K562 (cell line): ENCODE measurements at regions not wholly inside any gene's neighbourhood (a gene's known extent, or its start where the extent isn't known, plus 50 kb on each side); places are given as distances from the start of the nearest gene placed in this dataset.
"Not testable (repeated sequence)": the region's sequence is repeated elsewhere in the genome, so short reads cannot be mapped to it uniquely, and the experiment has no call there.

Experiments used
- ATAC-seq: fragments of 200-7000 bp; cut with Tn5 transposase; 3 replicates; pipeline ENCODE4 v1.9.1; 2020; ENCODE audit warnings: moderate library complexity
- BruUV-seq: library from RNA; stranded (reverse); fragments of 400-500 nt; replicated peaks from 2 replicates; lab custom pipeline; 2021; lab: Mats Ljungman, UMichigan
- CTCF ChIA-PET: fragments of 300-600 bp; formaldehyde crosslinking; extraction: SDS; loops from one replicate; lab custom pipeline; 2021; ENCODE audit warnings: low intra/inter-chr PET ratio; lab: Yijun Ruan, JAX
- POLR2A ChIA-PET: fragments of 300-600, 350-650 bp; sonication (Branson Sonifier 250); formaldehyde crosslinking; extraction: SDS; loops from one replicate; lab custom pipeline; 2021; ENCODE audit warnings: antibody characterized with exemption, inconsistent platforms; lab: Yijun Ruan, JAX
- DNase-seq, 4 experiments: peaks; one replicate each; pipeline versions ENCODE4 v3.0.0 to v3.0.0-alpha.2; 2011 to 2018; ENCODE audit warnings: low spot score in 3 of 4, mixed read lengths in 3 of 4; ENCODE audit errors: extremely low read depth in 1 of 4
- FAIRE-seq: peaks from 2 replicates; lab custom pipeline; 2011; peaks lifted over from hg19 to GRCh38; lab: Jason Lieb, UNC
- H2AFZ ChIP-seq: 2 replicates; pipeline ENCODE4 v1.6.0; 2011; ENCODE audit warnings: low read depth, low read length, control low read depth, inconsistent platforms
- H3K27ac ChIP-seq: fragments of 200-600 bp; 3 replicates; pipeline ENCODE4 v1.8.0; 2011; ENCODE audit warnings: low read depth, mild to moderate bottlenecking, control low read depth, inconsistent platforms, low read length, moderate library complexity, mixed read lengths; ENCODE audit errors: extremely low read depth
- H3K27me3 ChIP-seq, 2 experiments: fragments of 300-600 bp in 1 of 2; 2 replicates in 1 of 2; 3 replicates in 1 of 2; pipeline versions ENCODE4 v1.6.0 to v1.8.0; 2011; ENCODE audit warnings: inconsistent platforms in 2 of 2, low read length in 2 of 2, mild to moderate bottlenecking in 1 of 2, mixed read lengths in 1 of 2, moderate library complexity in 1 of 2; ENCODE audit not compliant: control insufficient read depth in 2 of 2, insufficient read depth in 2 of 2
- H3K36me3 ChIP-seq: fragments of 300-600 bp; 3 replicates; pipeline ENCODE4 v1.8.0; 2011; ENCODE audit warnings: mild to moderate bottlenecking, low read length, inconsistent platforms; ENCODE audit not compliant: control insufficient read depth, insufficient read depth
- H3K4me1 ChIP-seq, 2 experiments: fragments of 200-600 bp in 1 of 2; replicated peaks in 1 of 2; 2 replicates in 1 of 2; 3 replicates in 1 of 2; pipeline versions ENCODE4 v1.5.1 to v1.8.0; 2011; ENCODE audit warnings: inconsistent platforms in 2 of 2, low read length in 2 of 2, mild to moderate bottlenecking in 1 of 2, mixed read lengths in 1 of 2, moderate library complexity in 1 of 2; ENCODE audit not compliant: control insufficient read depth in 2 of 2, insufficient read depth in 2 of 2
- H3K4me2 ChIP-seq: 2 replicates; pipeline ENCODE4 v1.6.1; 2011; ENCODE audit warnings: low read length, control low read depth, inconsistent platforms, mixed read lengths; ENCODE audit not compliant: insufficient read depth
- H3K4me3 ChIP-seq: fragments of 200-600 bp; sonication (generic), shearing (Covaris generic); 2 replicates; pipeline ENCODE4 v1.5.1; 2016; ENCODE audit warnings: control low read depth, inconsistent platforms
- H3K79me2 ChIP-seq: fragments of 200-600 bp; 3 replicates; pipeline ENCODE4 v1.8.0; 2011; ENCODE audit warnings: low read length, inconsistent platforms; ENCODE audit not compliant: control insufficient read depth, insufficient read depth
- H3K9ac ChIP-seq, 2 experiments: 2 replicates each; pipeline versions ENCODE4 v1.6.0 to v1.6.1; 2011; ENCODE audit warnings: low read depth in 2 of 2, low read length in 2 of 2, control low read depth in 1 of 2, inconsistent platforms in 1 of 2, mild to moderate bottlenecking in 1 of 2, mixed read lengths in 1 of 2; ENCODE audit not compliant: insufficient read depth in 1 of 2
- H3K9me1 ChIP-seq: one replicate; pipeline ENCODE4 v1.6.0; 2011; ENCODE audit warnings: inconsistent platforms, mild to moderate bottlenecking, low read length, moderate library complexity; ENCODE audit not compliant: control insufficient read depth, insufficient read depth
- H3K9me3 ChIP-seq: replicated peaks from 2 replicates; pipeline ENCODE4 v1.5.1; 2011; ENCODE audit warnings: low read depth, low read length, inconsistent platforms; ENCODE audit not compliant: control insufficient read depth, insufficient read depth
- H4K20me1 ChIP-seq: replicated peaks from 2 replicates; pipeline ENCODE4 v1.6.1; 2011; ENCODE audit warnings: low read length, inconsistent platforms, mixed read lengths; ENCODE audit not compliant: control insufficient read depth, insufficient read depth
- E2F3 ChIP-seq: fragments of 250-450 bp; sonication (Bioruptor Pico); IDR thresholded peaks from 2 replicates; pipeline ENCODE4 v1.4.0; 2020; ENCODE audit warnings: mild to moderate bottlenecking
- GTF2E2 ChIP-seq: fragments of 200-800 bp; sonication (Bioruptor generic); IDR thresholded peaks from 2 replicates; pipeline ENCODE4 v1.6.1; 2016; ENCODE audit warnings: missing genetic modification characterization, missing compliant biosample characterization
- HDAC6 ChIP-seq: IDR thresholded peaks from 2 replicates; pipeline ENCODE4 v1.6.1; 2012; ENCODE audit warnings: low read depth, mild to moderate bottlenecking, control low read depth, inconsistent platforms, low read length, moderate library complexity
- RAD21 ChIP-seq, 2 experiments: fragments of 250-450 bp in 1 of 2; fragments of 450-650 bp in 1 of 2; sonication (Bioruptor Pico) in 1 of 2; formaldehyde crosslinking in 1 of 2; IDR thresholded peaks in 1 of 2; conservative IDR thresholded peaks in 1 of 2; 2 replicates each; pipeline versions ENCODE4 v1.4.0 to v1.8.0; 2020 to 2022; ENCODE audit warnings: mild to moderate bottlenecking in 2 of 2, moderate library complexity in 1 of 2
- SREBF1 ChIP-seq: fragments of 150-350 bp; IDR thresholded peaks from 2 replicates; pipeline ENCODE4 v1.6.1; 2014; ENCODE audit warnings: antibody characterized with exemption, low read depth, low read length, borderline replicate concordance
- ZNF707 ChIP-seq: fragments of 250-450 bp; sonication (Bioruptor Pico); conservative IDR thresholded peaks from 2 replicates; pipeline ENCODE4 v1.8.0; 2022; ENCODE audit warnings: inconsistent platforms, mild to moderate bottlenecking, moderate library complexity
- WGBS: fragments of 100-300 bp; shearing (Covaris generic); methylation state at CpG from one replicate; pipeline ENCODE4 v1.1.6; 2016; ENCODE audit warnings: low coverage, mixed read lengths; ENCODE audit not compliant: insufficient coverage; ENCODE audit errors: missing lambda C conversion rate; 5-methylcytosine and 5-hydroxymethylcytosine counted together
- in situ Hi-C: fragments of 300-500 bp; cut with MboI; formaldehyde crosslinking; loops from 4 replicates; pipeline ENCODE4 v1.15.0; 2018; ENCODE audit warnings: inconsistent platforms, mixed read lengths
- intact Hi-C: fragments of 100-400 bp; cut with micrococcal nuclease; formaldehyde crosslinking; loops from 2 replicates; pipeline ENCODE4 v1.14.2; 2022
- TF ChIP-seq, protein P1 (sequence below), 2 experiments: fragments of 450-650 bp; formaldehyde crosslinking in 1 of 2; IDR thresholded peaks; 2 replicates each; pipeline versions ENCODE4 v1.4.0 to v1.6.1; 2014 to 2020; ENCODE audit warnings: mild to moderate bottlenecking in 2 of 2, borderline replicate concordance in 1 of 2, low read depth in 1 of 2

DNA sequence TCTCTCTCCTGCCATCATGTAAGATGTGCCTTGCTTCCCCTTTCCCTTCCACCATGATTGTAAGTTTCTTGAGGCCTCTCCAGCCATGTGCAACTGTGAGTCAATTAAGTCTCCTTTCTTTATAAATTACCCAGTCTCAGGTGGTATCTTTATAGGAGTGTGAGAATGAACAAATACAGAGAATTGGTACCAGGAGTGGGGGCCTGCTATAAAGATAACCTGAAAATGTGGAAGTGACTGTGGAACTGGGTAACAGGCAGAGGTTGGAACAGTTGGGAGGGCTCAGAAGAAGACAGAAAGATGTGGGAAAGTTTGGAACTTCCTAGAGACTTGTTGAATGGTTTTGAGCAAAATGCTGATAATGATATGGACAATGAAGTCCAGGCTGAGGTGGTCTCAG lies 50.8 kb upstream of the LTA4H start:
- TF ChIP-seq ZNF707 (CRISPR knock-in tag), result peak; percentile 92
- TF ChIP-seq, all 486 proteins: peak for 1; not testable (repeated sequence) for 485
- ATAC-seq, H3K36me3 ChIP-seq, BruUV-seq, H4K20me1 ChIP-seq, H3K27me3 ChIP-seq, H2AFZ ChIP-seq, FAIRE-seq, H3K4me3 ChIP-seq, H3K79me2 ChIP-seq, in situ Hi-C loops, POLR2A ChIA-PET, H3K4me1 ChIP-seq, H3K9ac ChIP-seq, H3K4me2 ChIP-seq, H3K27ac ChIP-seq, intact Hi-C loops, CTCF ChIA-PET, H3K9me1 ChIP-seq, DNase-seq, H3K9me3 ChIP-seq: not testable (repeated sequence)

DNA sequence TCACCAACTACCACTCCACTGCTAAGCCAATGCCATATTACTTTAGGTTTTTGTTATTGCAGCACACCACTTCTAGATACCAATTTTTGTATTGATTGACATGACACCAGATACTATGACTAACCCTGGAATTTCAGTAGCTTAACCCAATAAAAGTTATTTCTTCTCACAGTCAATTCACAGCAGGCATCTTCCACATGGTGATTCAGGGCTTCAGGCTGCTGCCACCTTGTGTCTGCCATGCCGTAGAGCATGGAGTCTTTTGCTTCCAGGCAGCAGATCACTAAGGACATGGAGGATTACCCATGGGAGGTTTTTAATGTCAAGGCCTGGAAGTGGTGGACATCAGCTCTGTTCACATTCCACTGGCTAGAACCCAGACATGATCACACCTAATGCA lies 56.4 kb upstream of the LTA4H start:
- 4% methylated on average over 1 of the region's 1 CpG for WGBS
- no peak for TF ChIP-seq E2F3
- TF ChIP-seq GTF2E2 (tag), result no peak
- TF ChIP-seq, protein P1, sequence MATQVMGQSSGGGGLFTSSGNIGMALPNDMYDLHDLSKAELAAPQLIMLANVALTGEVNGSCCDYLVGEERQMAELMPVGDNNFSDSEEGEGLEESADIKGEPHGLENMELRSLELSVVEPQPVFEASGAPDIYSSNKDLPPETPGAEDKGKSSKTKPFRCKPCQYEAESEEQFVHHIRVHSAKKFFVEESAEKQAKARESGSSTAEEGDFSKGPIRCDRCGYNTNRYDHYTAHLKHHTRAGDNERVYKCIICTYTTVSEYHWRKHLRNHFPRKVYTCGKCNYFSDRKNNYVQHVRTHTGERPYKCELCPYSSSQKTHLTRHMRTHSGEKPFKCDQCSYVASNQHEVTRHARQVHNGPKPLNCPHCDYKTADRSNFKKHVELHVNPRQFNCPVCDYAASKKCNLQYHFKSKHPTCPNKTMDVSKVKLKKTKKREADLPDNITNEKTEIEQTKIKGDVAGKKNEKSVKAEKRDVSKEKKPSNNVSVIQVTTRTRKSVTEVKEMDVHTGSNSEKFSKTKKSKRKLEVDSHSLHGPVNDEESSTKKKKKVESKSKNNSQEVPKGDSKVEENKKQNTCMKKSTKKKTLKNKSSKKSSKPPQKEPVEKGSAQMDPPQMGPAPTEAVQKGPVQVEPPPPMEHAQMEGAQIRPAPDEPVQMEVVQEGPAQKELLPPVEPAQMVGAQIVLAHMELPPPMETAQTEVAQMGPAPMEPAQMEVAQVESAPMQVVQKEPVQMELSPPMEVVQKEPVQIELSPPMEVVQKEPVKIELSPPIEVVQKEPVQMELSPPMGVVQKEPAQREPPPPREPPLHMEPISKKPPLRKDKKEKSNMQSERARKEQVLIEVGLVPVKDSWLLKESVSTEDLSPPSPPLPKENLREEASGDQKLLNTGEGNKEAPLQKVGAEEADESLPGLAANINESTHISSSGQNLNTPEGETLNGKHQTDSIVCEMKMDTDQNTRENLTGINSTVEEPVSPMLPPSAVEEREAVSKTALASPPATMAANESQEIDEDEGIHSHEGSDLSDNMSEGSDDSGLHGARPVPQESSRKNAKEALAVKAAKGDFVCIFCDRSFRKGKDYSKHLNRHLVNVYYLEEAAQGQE (IDR thresholded peaks at IDR 0.05; ENCODE audit: borderline replicate concordance), result 0 out of 2 replicates have a peak, but pooled peaks have one; percentile 8
- TF ChIP-seq, protein P1 (CRISPR knock-in tag; IDR thresholded peaks at IDR 0.05; ENCODE audit: low read depth), result no peak
- TF ChIP-seq HDAC6, result no peak
- TF ChIP-seq RAD21 (CRISPR knock-in tag; conservative IDR thresholded peaks at IDR 0.05 in 1 of 2, IDR thresholded peaks at IDR 0.05 in 1 of 2), result peak in 1 of 2 experiments; percentile 19; a peak in 1 of 4 replicates
- TF ChIP-seq SREBF1, result no peak

More for the DNA sequence above, 56.4 kb upstream of the LTA4H start:
- no TSS peak for BruUV-seq
- ChIA-PET POLR2A (no interaction called here), CTCF (no interaction called here)
- no peaks in the 10 kb centered on the region for H3K4me1 ChIP-seq
- no peaks in the 10 kb centered on the region for H3K36me3 ChIP-seq
- no peak for DNase-seq
- H3K9ac ChIP-seq, result no peak overlapping the region
- H3K79me2 ChIP-seq, result no peaks in the 10 kb centered on the region
- intact Hi-C loops (no loop called here), in situ Hi-C loops (no loop called here)
- peak; percentile 48; the same call in 1 of the 3 replicates for ATAC-seq
- H3K9me3 ChIP-seq, result no peaks in the 10 kb centered on the region
- H3K4me3 ChIP-seq, result no peak overlapping the region
- H3K27ac ChIP-seq, result no peak overlapping the region
- no peaks in the 10 kb centered on the region for H4K20me1 ChIP-seq
- no peak overlapping the region for H2AFZ ChIP-seq
- H3K9me1 ChIP-seq, result no peaks in the 10 kb centered on the region
- no peaks in the 10 kb centered on the region; a peak in 1 of 5 replicates for H3K27me3 ChIP-seq
- FAIRE-seq, result peak; percentile 48
- H3K4me2 ChIP-seq, result no peak overlapping the region
